Superior temporal gyrus (tissue), 1 donor: ENCODE measurements at regions not wholly inside any gene's neighbourhood (a gene's known extent, or its start where the extent isn't known, plus 50 kb on each side); places are given as distances from the start of the nearest gene placed in this dataset.

ENCODE experiments used
- DNase-seq: peaks from one replicate; pipeline ENCODE4 v3.0.0-alpha.2; 2016; ENCODE audit errors: extremely low spot score

GRCh38 chr6:110538416-110539160, 62.2 kb upstream of the SLC22A16 start:
- no peak for DNase-seq

- DNase-seq: peak; percentile 85
Observed at GRCh38 chr6:110537208-110538123, 61.1 kb upstream of the SLC22A16 start.

- DNase-seq: peak; percentile 91
Observed at GRCh38 chr6:110534731-110535492, 58.5 kb upstream of the SLC22A16 start.

GRCh38 chr6:110532431-110532830, 56.0 kb upstream of the SLC22A16 start:
- DNase-seq: peak; percentile 82

- no peak for DNase-seq
Observed at GRCh38 chr6:110530671-110531070, 54.3 kb upstream of the SLC22A16 start.

GRCh38 chr6:110529907-110530306, 53.5 kb upstream of the SLC22A16 start:
- no peak for DNase-seq

GRCh38 chr6:110529355-110529754, 52.9 kb upstream of the SLC22A16 start:
- DNase-seq: no peak

GRCh38 chr6:110528930-110529325, 52.5 kb upstream of the SLC22A16 start:
- DNase-seq: no peak

- DNase-seq: peak; percentile 95
Observed at GRCh38 chr6:110528101-110528929, 51.9 kb upstream of the SLC22A16 start.

GRCh38 chr6:110527516-110527915, 51.1 kb upstream of the SLC22A16 start:
- no peak for DNase-seq

- DNase-seq: no peak
Observed at GRCh38 chr6:110526726-110527125, 50.3 kb upstream of the SLC22A16 start.
